ENCODE measurements at regions not wholly inside any gene's neighbourhood (a gene's known extent, or its start where the extent isn't known, plus 50 kb on each side); places are given as distances from the start of the nearest gene placed in this dataset.

- no peaks in the 10 kb centered on the region for H3K9me3 ChIP-seq
- DNase-seq, result no peak
- no peaks in the 10 kb centered on the region for H3K27me3 ChIP-seq
- no peaks in the 10 kb centered on the region for H3K4me1 ChIP-seq
- no peak for TF ChIP-seq CTCF (IDR thresholded peaks at IDR 0.05; ENCODE audit: low read depth, low read length)
- no peaks in the 10 kb centered on the region for H3K36me3 ChIP-seq
- H3K4me3 ChIP-seq (ENCODE audit: low read depth, low read length), result no peak overlapping the region
Measured at GRCh38 chr14:40796168-40796567, 810.5 kb upstream of the LRFN5 start.

DNA sequence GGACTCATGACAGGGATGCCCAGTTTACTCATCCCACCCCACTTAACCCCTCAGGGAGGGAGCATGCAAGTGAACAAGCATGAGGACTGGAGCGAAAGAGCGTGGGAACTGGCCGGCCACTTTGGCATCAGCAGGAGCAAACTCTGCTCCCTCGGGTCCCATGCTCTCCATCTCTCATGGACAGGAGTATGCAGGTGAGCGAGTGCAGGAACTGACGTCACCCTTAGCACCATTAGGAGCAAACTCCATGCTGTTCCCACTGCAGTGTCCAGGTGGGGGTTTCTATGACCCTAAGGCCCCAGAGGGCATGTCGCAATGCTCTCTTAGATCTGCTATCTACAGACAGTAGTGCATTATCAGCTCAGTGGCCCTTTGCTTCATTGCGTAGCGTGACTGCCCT is 821.8 kb upstream of the LRFN5 start:
- Histone ChIP-seq H3K9me3 (no peaks in the 10 kb centered on the region), H3K4me3 (ENCODE audit: low read depth, low read length) (no peak overlapping the region), H3K27me3 (no peaks in the 10 kb centered on the region), H3K36me3 (no peaks in the 10 kb centered on the region), H3K4me1 (no peaks in the 10 kb centered on the region)
- no peak for TF ChIP-seq CTCF (IDR thresholded peaks at IDR 0.05; ENCODE audit: low read depth, low read length)
- no peak for DNase-seq

- Histone ChIP-seq H3K9me3 (no peaks in the 10 kb centered on the region), H3K36me3 (no peaks in the 10 kb centered on the region), H3K27me3 (no peaks in the 10 kb centered on the region), H3K4me1 (no peaks in the 10 kb centered on the region), H3K4me3 (ENCODE audit: low read depth, low read length) (no peak overlapping the region)
- no peak for DNase-seq
- TF ChIP-seq CTCF (IDR thresholded peaks at IDR 0.05; ENCODE audit: low read depth, low read length), result no peak
Measured at GRCh38 chr14:40762685-40763084, 844.0 kb upstream of the LRFN5 start.

GRCh38 chr14:40762177-40762576 is 844.5 kb upstream of the LRFN5 start:
- Histone ChIP-seq H3K36me3 (no peaks in the 10 kb centered on the region), H3K4me3 (ENCODE audit: low read depth, low read length) (no peak overlapping the region), H3K4me1 (no peaks in the 10 kb centered on the region), H3K27me3 (no peaks in the 10 kb centered on the region), H3K9me3 (no peaks in the 10 kb centered on the region)
- no peak for TF ChIP-seq CTCF (IDR thresholded peaks at IDR 0.05; ENCODE audit: low read depth, low read length)
- DNase-seq, result no peak

DNA sequence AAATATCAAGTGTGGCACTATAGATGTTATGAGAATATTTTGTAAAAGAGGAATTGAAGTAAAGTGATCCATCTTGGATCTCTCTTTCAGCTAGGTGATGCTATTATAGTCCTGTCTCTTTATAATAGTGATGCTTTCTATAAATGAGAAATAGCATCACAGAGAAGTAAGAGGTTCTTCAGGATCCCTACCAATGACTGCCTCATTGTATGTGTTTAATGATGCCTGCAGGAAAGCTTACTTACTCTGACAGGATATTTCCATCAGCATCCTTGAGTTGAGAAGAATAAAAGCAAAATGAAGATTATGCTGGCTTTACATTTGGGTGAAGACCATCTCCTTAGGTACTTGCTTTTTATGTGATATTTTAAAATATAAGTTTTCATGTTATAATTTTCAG is 846.0 kb upstream of the LRFN5 start:
- Histone ChIP-seq H3K9me3 (no peaks in the 10 kb centered on the region), H3K36me3 (no peaks in the 10 kb centered on the region), H3K4me3 (ENCODE audit: low read depth, low read length) (no peak overlapping the region), H3K4me1 (no peaks in the 10 kb centered on the region), H3K27me3 (no peaks in the 10 kb centered on the region)
- no peak for TF ChIP-seq CTCF (IDR thresholded peaks at IDR 0.05; ENCODE audit: low read depth, low read length)
- no peak for DNase-seq

- H3K9me3 ChIP-seq, result no peaks in the 10 kb centered on the region
- H3K4me1 ChIP-seq, result no peaks in the 10 kb centered on the region
- no peaks in the 10 kb centered on the region for H3K36me3 ChIP-seq
- no peak for TF ChIP-seq CTCF (IDR thresholded peaks at IDR 0.05; ENCODE audit: low read depth, low read length)
- no peak overlapping the region for H3K4me3 ChIP-seq (ENCODE audit: low read depth, low read length)
- no peaks in the 10 kb centered on the region for H3K27me3 ChIP-seq
- no peak for DNase-seq
Measured at GRCh38 chr14:40758076-40758475, 848.6 kb upstream of the LRFN5 start.

Measured in BE2C (cell line).